WTC11 (cell line): ENCODE measurements at regions not wholly inside any gene's neighbourhood (a gene's known extent, or its start where the extent isn't known, plus 50 kb on each side); places are given as distances from the start of the nearest gene placed in this dataset.

Experiments
- ATAC-seq: fragments of 200-7000 bp; cut with Tn5 transposase; 2 replicates; pipeline ENCODE4 v1.10.0; 2021; ENCODE audit warnings: mild to moderate bottlenecking, moderate library complexity
- CTCF ChIA-PET: fragments of 300-600 bp; sonication (Branson Sonifier 250); formaldehyde crosslinking; loops from one replicate; lab custom pipeline; 2021; ENCODE audit warnings: antibody characterized with exemption; lab: Charles Lee
- POLR2A ChIA-PET: fragments of 350-600 bp; sonication (Branson Sonifier 250); formaldehyde crosslinking; loops from one replicate; lab custom pipeline; 2021; ENCODE audit warnings: antibody characterized with exemption; lab: Charles Lee
- DNase-seq: peaks from one replicate; pipeline ENCODE4 v3.0.0; 2021; ENCODE audit warnings: low spot score
- H3K27ac Mint-ChIP-seq: 2 replicates; pipeline ENCODE4 v1.8.0; 2021; ENCODE audit warnings: mixed read lengths
- H3K27me3 Mint-ChIP-seq: 2 replicates; pipeline ENCODE4 v1.8.0; 2021; ENCODE audit warnings: low read depth, mild to moderate bottlenecking, moderate library complexity, mixed read lengths
- H3K36me3 Mint-ChIP-seq: 2 replicates; pipeline ENCODE4 v1.8.0; 2021; ENCODE audit warnings: mixed read lengths
- H3K4me1 Mint-ChIP-seq: 2 replicates; pipeline ENCODE4 v1.8.0; 2022; ENCODE audit warnings: mixed read lengths
- H3K4me3 Mint-ChIP-seq: 2 replicates; pipeline ENCODE4 v1.8.0; 2021; ENCODE audit warnings: mild to moderate bottlenecking, moderate library complexity, mixed read lengths
- H3K9me3 Mint-ChIP-seq: 2 replicates; pipeline ENCODE4 v1.8.0; 2021; ENCODE audit warnings: mixed read lengths
- CTCF ChIP-seq: fragments of 200-600 bp; IDR thresholded peaks from 2 replicates; pipeline ENCODE4 v1.8.0; 2022; ENCODE audit warnings: antibody characterized with exemption
- ETV6 ChIP-seq: sonication (generic); formaldehyde crosslinking; IDR thresholded peaks from 2 replicates; pipeline ENCODE4 v1.8.1; 2022; ENCODE audit warnings: mild to moderate bottlenecking, missing genetic modification reagents
- FOXJ3 ChIP-seq: sonication (generic); formaldehyde crosslinking; IDR thresholded peaks from 2 replicates; pipeline ENCODE4 v1.9.0; 2021; ENCODE audit warnings: missing genetic modification reagents, mild to moderate bottlenecking, borderline replicate concordance
- GTF2I ChIP-seq: fragments of 250-450 bp; sonication (Bioruptor Pico); conservative IDR thresholded peaks from 2 replicates; pipeline ENCODE4 v1.4.0; 2021; ENCODE audit warnings: mild to moderate bottlenecking
- HMGXB4 ChIP-seq: sonication (generic); formaldehyde crosslinking; IDR thresholded peaks from 2 replicates; pipeline ENCODE4 v1.8.1; 2023; ENCODE audit warnings: mild to moderate bottlenecking, moderate library complexity, missing genetic modification reagents
- JAZF1 ChIP-seq: fragments of 250-450 bp; sonication (Bioruptor Pico); IDR thresholded peaks from 2 replicates; pipeline ENCODE4 v1.9.0; 2021; ENCODE audit warnings: moderate library complexity, mild to moderate bottlenecking, inconsistent platforms
- KAT7 ChIP-seq: sonication (generic); formaldehyde crosslinking; IDR thresholded peaks from 2 replicates; pipeline ENCODE4 v1.8.1; 2023; ENCODE audit warnings: missing genetic modification reagents, mild to moderate bottlenecking, borderline replicate concordance
- NFYB ChIP-seq: sonication (generic); formaldehyde crosslinking; conservative IDR thresholded peaks from 2 replicates; pipeline ENCODE4 v1.8.0; 2022; ENCODE audit warnings: low read depth, missing genetic modification reagents
- NR1H2 ChIP-seq: sonication (generic); formaldehyde crosslinking; IDR thresholded peaks from 2 replicates; pipeline ENCODE4 v1.9.0; 2021; ENCODE audit warnings: mild to moderate bottlenecking, moderate library complexity, missing genetic modification reagents
- PREB ChIP-seq: sonication (generic); formaldehyde crosslinking; IDR thresholded peaks from 2 replicates; pipeline ENCODE4 v1.8.1; 2022; ENCODE audit warnings: mild to moderate bottlenecking, missing genetic modification reagents, moderate library complexity, borderline replicate concordance
- RELA ChIP-seq: sonication (generic); formaldehyde crosslinking; IDR thresholded peaks from 2 replicates; pipeline ENCODE4 v1.8.1; 2022; ENCODE audit warnings: missing genetic modification reagents, mild to moderate bottlenecking, borderline replicate concordance
- TEAD1 ChIP-seq: sonication (generic); formaldehyde crosslinking; IDR thresholded peaks from 2 replicates; pipeline ENCODE4 v1.8.0; 2022; ENCODE audit warnings: mild to moderate bottlenecking, missing genetic modification reagents
- ZNF219 ChIP-seq: sonication (generic); formaldehyde crosslinking; IDR thresholded peaks from 2 replicates; pipeline ENCODE4 v1.8.0; 2023; ENCODE audit warnings: missing genetic modification reagents, mild to moderate bottlenecking, borderline replicate concordance
- ZNF423 ChIP-seq: fragments of 250-450 bp; sonication (Bioruptor Pico); IDR thresholded peaks from 2 replicates; pipeline ENCODE4 v2.1.2; 2022; ENCODE audit warnings: mild to moderate bottlenecking, moderate library complexity
- TF ChIP-seq, protein P1 (sequence below): sonication (generic); formaldehyde crosslinking; IDR thresholded peaks from 2 replicates; pipeline ENCODE4 v1.8.1; 2022; ENCODE audit warnings: mild to moderate bottlenecking, moderate library complexity, missing genetic modification reagents
- TF ChIP-seq, protein P2 (sequence below): sonication (generic); formaldehyde crosslinking; IDR thresholded peaks from 2 replicates; pipeline ENCODE4 v1.8.1; 2023; ENCODE audit warnings: mild to moderate bottlenecking, missing genetic modification reagents
- TF ChIP-seq, protein P3 (sequence below): sonication (generic); formaldehyde crosslinking; IDR thresholded peaks from 2 replicates; pipeline ENCODE4 v1.8.0; 2022; ENCODE audit warnings: mild to moderate bottlenecking, missing genetic modification reagents

GRCh38 chr18:55903911-55904310, 315.9 kb upstream of the TCF4 start:
- Mint-ChIP-seq H3K36me3 (0 out of 2 replicates have a peak, but pooled peaks cover 3% of the 10 kb centered on the region), H3K27ac (no peak overlapping the region), H3K9me3 (peaks cover 10% of the 10 kb centered on the region), H3K4me1 (peaks cover 54% of the 10 kb centered on the region), H3K27me3 (no peaks in the 10 kb centered on the region), H3K4me3 (no peak overlapping the region)
- ATAC-seq (no peak), DNase-seq (no peak)
- no peak for TF ChIP-seq KAT7 (CRISPR knock-in tag)
- no peak for TF ChIP-seq ZNF219
- no peak for TF ChIP-seq FOXJ3 (CRISPR knock-in tag)
- no peak for TF ChIP-seq CTCF
- no peak for TF ChIP-seq TEAD1 (CRISPR knock-in tag)
- TF ChIP-seq HMGXB4 (CRISPR knock-in tag): no peak
- no peak for TF ChIP-seq JAZF1
- TF ChIP-seq, protein P1, sequence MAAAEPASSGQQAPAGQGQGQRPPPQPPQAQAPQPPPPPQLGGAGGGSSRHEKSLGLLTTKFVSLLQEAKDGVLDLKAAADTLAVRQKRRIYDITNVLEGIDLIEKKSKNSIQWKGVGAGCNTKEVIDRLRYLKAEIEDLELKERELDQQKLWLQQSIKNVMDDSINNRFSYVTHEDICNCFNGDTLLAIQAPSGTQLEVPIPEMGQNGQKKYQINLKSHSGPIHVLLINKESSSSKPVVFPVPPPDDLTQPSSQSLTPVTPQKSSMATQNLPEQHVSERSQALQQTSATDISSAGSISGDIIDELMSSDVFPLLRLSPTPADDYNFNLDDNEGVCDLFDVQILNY (CRISPR knock-in tag): no peak
- TF ChIP-seq ETV6 (CRISPR knock-in tag): no peak
- TF ChIP-seq ZNF423 (CRISPR knock-in tag): no peak
- no peak for TF ChIP-seq GTF2I (CRISPR knock-in tag)
- TF ChIP-seq NR1H2: no peak
- TF ChIP-seq, protein P2, sequence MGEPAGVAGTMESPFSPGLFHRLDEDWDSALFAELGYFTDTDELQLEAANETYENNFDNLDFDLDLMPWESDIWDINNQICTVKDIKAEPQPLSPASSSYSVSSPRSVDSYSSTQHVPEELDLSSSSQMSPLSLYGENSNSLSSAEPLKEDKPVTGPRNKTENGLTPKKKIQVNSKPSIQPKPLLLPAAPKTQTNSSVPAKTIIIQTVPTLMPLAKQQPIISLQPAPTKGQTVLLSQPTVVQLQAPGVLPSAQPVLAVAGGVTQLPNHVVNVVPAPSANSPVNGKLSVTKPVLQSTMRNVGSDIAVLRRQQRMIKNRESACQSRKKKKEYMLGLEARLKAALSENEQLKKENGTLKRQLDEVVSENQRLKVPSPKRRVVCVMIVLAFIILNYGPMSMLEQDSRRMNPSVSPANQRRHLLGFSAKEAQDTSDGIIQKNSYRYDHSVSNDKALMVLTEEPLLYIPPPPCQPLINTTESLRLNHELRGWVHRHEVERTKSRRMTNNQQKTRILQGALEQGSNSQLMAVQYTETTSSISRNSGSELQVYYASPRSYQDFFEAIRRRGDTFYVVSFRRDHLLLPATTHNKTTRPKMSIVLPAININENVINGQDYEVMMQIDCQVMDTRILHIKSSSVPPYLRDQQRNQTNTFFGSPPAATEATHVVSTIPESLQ (CRISPR knock-in tag): no peak
- TF ChIP-seq RELA (CRISPR knock-in tag): no peak
- TF ChIP-seq PREB: no peak
- ChIA-PET POLR2A (no interaction called here), CTCF (interaction anchor here (1.1 kb wide), 1 partner anchor 94 kb away, joined by 4 read pairs; no protein-coding TSS in a partner anchor)

DNA sequence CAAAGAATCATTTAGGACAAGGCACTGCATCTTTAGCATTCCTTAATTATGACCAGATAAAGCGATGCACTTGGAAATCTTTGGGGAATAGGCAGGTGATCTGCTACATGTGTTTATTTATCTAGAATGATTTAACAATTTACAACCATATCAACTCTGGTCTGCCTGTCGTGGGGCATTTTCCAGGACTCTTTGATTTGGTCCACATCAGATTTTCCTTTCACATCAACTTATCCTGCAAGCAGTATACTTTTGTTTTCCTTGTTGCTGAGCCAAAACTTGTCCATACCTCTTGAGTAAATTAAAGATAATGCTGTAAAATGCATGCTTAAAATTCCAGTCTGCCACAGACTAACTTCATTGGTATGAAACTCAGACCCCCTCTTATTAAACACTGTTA, 312.4 kb upstream of the TCF4 start:
- Mint-ChIP-seq H3K27me3 (no peaks in the 10 kb centered on the region), H3K4me1 (peaks cover 37% of the 10 kb centered on the region), H3K4me3 (no peak overlapping the region), H3K9me3 (peaks cover 5% of the 10 kb centered on the region), H3K27ac (no peak overlapping the region), H3K36me3 (no peaks in the 10 kb centered on the region)
- no peak for ATAC-seq
- TF ChIP-seq NFYB (CRISPR knock-in tag) (no peak), FOXJ3 (CRISPR knock-in tag) (no peak)
- TF ChIP-seq, protein P3, sequence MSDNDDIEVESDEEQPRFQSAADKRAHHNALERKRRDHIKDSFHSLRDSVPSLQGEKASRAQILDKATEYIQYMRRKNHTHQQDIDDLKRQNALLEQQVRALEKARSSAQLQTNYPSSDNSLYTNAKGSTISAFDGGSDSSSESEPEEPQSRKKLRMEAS (CRISPR knock-in tag): no peak
- POLR2A ChIA-PET: no interaction called here
- DNase-seq: no peak
- CTCF ChIA-PET: no interaction called here
